HepG2 (cell line): ENCODE measurements at regions not wholly inside any gene's neighbourhood (a gene's known extent, or its start where the extent isn't known, plus 50 kb on each side); places are given as distances from the start of the nearest gene placed in this dataset.

Source experiments
- ATAC-seq: fragments of 200-7000 bp; cut with Tn5 transposase; 3 replicates; pipeline ENCODE4 v1.9.1; 2020; ENCODE audit warnings: mild to moderate bottlenecking, moderate library complexity
- BruUV-seq: library from RNA; stranded (reverse); fragments of 400-500 nt; replicated peaks from 2 replicates; lab custom pipeline; 2021; lab: Mats Ljungman, UMichigan
- CTCF ChIA-PET: fragments of 300-600 bp; formaldehyde crosslinking; extraction: SDS; loops from one replicate; lab custom pipeline; 2021; ENCODE audit warnings: low total read pairs, inconsistent platforms, low intra/inter-chr PET ratio; lab: Yijun Ruan, JAX
- POLR2A ChIA-PET: fragments of 350-600 bp; sonication (Branson Sonifier 250); formaldehyde crosslinking; loops from one replicate; lab custom pipeline; 2020; ENCODE audit warnings: antibody characterized with exemption, inconsistent platforms; lab: Yijun Ruan, JAX
- DNase-seq: peaks from one replicate; pipeline ENCODE4 v3.0.0-alpha.2; 2015; ENCODE audit warnings: low spot score
- FAIRE-seq: peaks from 3 replicates; lab custom pipeline; 2011; peaks lifted over from hg19 to GRCh38; lab: Jason Lieb, UNC
- H2AFZ ChIP-seq: one replicate; pipeline ENCODE4 v1.6.1; 2011; ENCODE audit warnings: low read length, inconsistent platforms
- H3K27ac ChIP-seq: fragments of 300-600 bp; 3 replicates; pipeline ENCODE4 v1.8.0; 2011; ENCODE audit warnings: mixed run types, mild to moderate bottlenecking, mixed read lengths, low read length, inconsistent platforms; ENCODE audit not compliant: insufficient read depth; ENCODE audit errors: extremely low read length
- H3K27me3 ChIP-seq, 2 experiments: fragments of 200-600 bp in 1 of 2; 2 replicates in 1 of 2; 3 replicates in 1 of 2; pipeline versions ENCODE4 v1.6.0 to v1.8.0; 2011; ENCODE audit warnings: low read length in 2 of 2, mild to moderate bottlenecking in 2 of 2, moderate library complexity in 2 of 2, inconsistent platforms in 1 of 2; ENCODE audit not compliant: insufficient read depth in 2 of 2, control insufficient read depth in 1 of 2
- H3K36me3 ChIP-seq, 2 experiments: fragments of 200-600 bp in 1 of 2; replicated peaks in 1 of 2; 2 replicates in 1 of 2; 3 replicates in 1 of 2; pipeline versions ENCODE4 v1.5.1 to v1.8.0; 2011; ENCODE audit warnings: low read length in 2 of 2, inconsistent platforms in 1 of 2; ENCODE audit not compliant: insufficient read depth in 2 of 2, control insufficient read depth in 1 of 2
- H3K4me1 ChIP-seq: 2 replicates; pipeline ENCODE4 v1.5.1; 2012; ENCODE audit warnings: low read length, inconsistent platforms; ENCODE audit not compliant: insufficient read depth
- H3K4me2 ChIP-seq: 2 replicates; pipeline ENCODE4 v1.6.0; 2011; ENCODE audit warnings: low read depth, low read length, inconsistent platforms
- H3K4me3 ChIP-seq, 3 experiments: fragments of 200-600 bp in 1 of 3; sonication (generic), shearing (Covaris generic) in 1 of 3; replicated peaks in 1 of 3; 2 replicates each; pipeline ENCODE4 v1.5.1; 2011 to 2016; ENCODE audit warnings: low read length in 3 of 3, inconsistent platforms in 2 of 3, low read depth in 2 of 3, mild to moderate bottlenecking in 2 of 3, control low read depth in 1 of 3, mixed read lengths in 1 of 3; ENCODE audit not compliant: insufficient read depth in 1 of 3
- H3K79me2 ChIP-seq: one replicate; pipeline ENCODE4 v1.6.1; 2011; ENCODE audit warnings: low read length, inconsistent platforms; ENCODE audit not compliant: insufficient read depth
- H3K9ac ChIP-seq: 2 replicates; pipeline ENCODE4 v1.6.0; 2011; ENCODE audit warnings: mild to moderate bottlenecking, low read depth, low read length, inconsistent platforms; ENCODE audit not compliant: insufficient read depth
- H3K9me3 ChIP-seq: 2 replicates; pipeline ENCODE4 v1.5.1; 2012; ENCODE audit warnings: mild to moderate bottlenecking, low read length
- H4K20me1 ChIP-seq: 2 replicates; pipeline ENCODE4 v1.6.0; 2011; ENCODE audit warnings: inconsistent platforms, mild to moderate bottlenecking, low read length, moderate library complexity; ENCODE audit not compliant: insufficient read depth
- ASH2L ChIP-seq: fragments of 300-600, 200-600 bp; sonication (generic); IDR thresholded peaks from 2 replicates; pipeline ENCODE4 v1.7.0; 2017; ENCODE audit warnings: low read depth, mild to moderate bottlenecking, moderate library complexity, mixed read lengths, low read length; ENCODE audit not compliant: insufficient read length
- DMTF1 ChIP-seq: sonication (generic); formaldehyde crosslinking; IDR thresholded peaks from 2 replicates; pipeline ENCODE4 v1.4.0; 2020; ENCODE audit warnings: mild to moderate bottlenecking, missing genetic modification reagents
- GATA4 ChIP-seq: sonication (generic); IDR thresholded peaks from 2 replicates; pipeline ENCODE4 v1.6.1; 2016; ENCODE audit warnings: antibody characterized with exemption, low read depth, borderline replicate concordance
- GFI1 ChIP-seq: sonication (generic); formaldehyde crosslinking; IDR thresholded peaks from 2 replicates; pipeline ENCODE4 v1.5.0; 2020; ENCODE audit warnings: missing genetic modification reagents, mild to moderate bottlenecking, borderline replicate concordance
- GLI4 ChIP-seq: sonication (generic); formaldehyde crosslinking; IDR thresholded peaks from 2 replicates; pipeline ENCODE4 v1.5.1; 2020; ENCODE audit warnings: missing genetic modification reagents, mild to moderate bottlenecking, moderate library complexity, borderline replicate concordance
- PAXIP1 ChIP-seq: sonication (generic); formaldehyde crosslinking; conservative IDR thresholded peaks from 2 replicates; pipeline ENCODE4 v1.4.0; 2020; ENCODE audit warnings: mild to moderate bottlenecking, missing genetic modification reagents, moderate library complexity
- RFX1 ChIP-seq: fragments of 450-650 bp; IDR thresholded peaks from 2 replicates; pipeline ENCODE4 v1.6.1; 2017
- RORA ChIP-seq: sonication (generic); formaldehyde crosslinking; IDR thresholded peaks from 2 replicates; pipeline ENCODE4 v1.5.0; 2020; ENCODE audit warnings: mild to moderate bottlenecking, missing genetic modification reagents, moderate library complexity
- SRSF9 ChIP-seq: fragments of 200-400 bp; formaldehyde crosslinking; IDR thresholded peaks from 2 replicates; pipeline ENCODE4 v1.6.1; 2018; ENCODE audit warnings: borderline replicate concordance, mild to moderate bottlenecking, low read depth, low read length; ENCODE audit not compliant: insufficient read depth, poor library complexity, severe bottlenecking
- TBX3 ChIP-seq: fragments of 450-650 bp; IDR thresholded peaks from 2 replicates; pipeline ENCODE4 v1.6.1; 2017; ENCODE audit warnings: antibody characterized with exemption, mild to moderate bottlenecking, inconsistent platforms, borderline replicate concordance
- ZBTB34 ChIP-seq: sonication (generic); formaldehyde crosslinking; IDR thresholded peaks from 2 replicates; pipeline ENCODE4 v1.8.0; 2022; ENCODE audit warnings: mild to moderate bottlenecking, missing genetic modification reagents
- ZNF230 ChIP-seq: sonication (generic); formaldehyde crosslinking; IDR thresholded peaks from 2 replicates; pipeline ENCODE4 v1.4.0; 2020; ENCODE audit warnings: mild to moderate bottlenecking, missing genetic modification reagents
- ZNF546 ChIP-seq: sonication (generic); formaldehyde crosslinking; conservative IDR thresholded peaks from 2 replicates; pipeline ENCODE4 v1.8.1; 2023; ENCODE audit warnings: mild to moderate bottlenecking, missing genetic modification reagents
- ZNF550 ChIP-seq: sonication (generic); formaldehyde crosslinking; IDR thresholded peaks from 2 replicates; pipeline ENCODE4 v1.4.0; 2020; ENCODE audit warnings: mild to moderate bottlenecking, missing genetic modification reagents, borderline replicate concordance
- ZNF577 ChIP-seq: sonication (generic); formaldehyde crosslinking; IDR thresholded peaks from 2 replicates; pipeline ENCODE4 v1.4.0; 2020; ENCODE audit warnings: mild to moderate bottlenecking, low read depth, missing genetic modification reagents, borderline replicate concordance
- ZNF652 ChIP-seq: IDR thresholded peaks from 2 replicates; pipeline ENCODE4 v1.6.1; 2016; ENCODE audit warnings: low read depth, borderline replicate concordance
- ZNF75D ChIP-seq: sonication (generic); formaldehyde crosslinking; IDR thresholded peaks from 2 replicates; pipeline ENCODE4 v1.8.1; 2023; ENCODE audit warnings: missing genetic modification reagents, mild to moderate bottlenecking, borderline replicate concordance
- WGBS: methylation state at CpG from one replicate; pipeline ENCODE4 v1.1.6; 2017; ENCODE audit warnings: low lambda C conversion rate; 5-methylcytosine and 5-hydroxymethylcytosine counted together
- in situ Hi-C: cut with HindIII; loops from 2 replicates; pipeline ENCODE4 v1.10.0; 2017; ENCODE audit warnings: low pct_unique_long_range_greater_than_20kb; ENCODE audit not compliant: extremely low pct_ligation_motif_present
- intact Hi-C: fragments of 100-400 bp; cut with micrococcal nuclease; formaldehyde crosslinking; loops from one replicate; pipeline ENCODE4 v1.10.0; 2022; ENCODE audit not compliant: unreplicated experiment

DNA sequence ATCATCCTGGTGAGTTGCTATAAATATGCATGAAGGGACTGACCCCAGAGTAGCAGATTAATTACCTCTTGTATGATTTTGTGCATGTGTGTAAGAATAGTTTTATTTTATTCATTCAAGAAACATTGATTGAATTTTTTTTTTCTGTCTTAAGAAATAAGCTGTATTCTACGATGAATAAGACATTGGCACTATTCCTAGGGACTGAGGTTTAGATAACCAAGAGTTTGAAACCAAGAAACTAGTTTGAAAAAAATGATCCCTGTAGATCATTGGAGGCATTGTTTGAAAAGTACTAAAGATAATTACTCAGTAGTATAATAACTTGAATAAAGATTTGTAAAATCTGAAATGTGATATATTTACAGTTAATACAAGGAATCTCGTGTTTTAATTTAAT lies 1086.9 kb downstream of the PCDH7 start:
- no peak overlapping the region for H3K4me3 ChIP-seq
- H3K9ac ChIP-seq: no peak overlapping the region
- WGBS: 2% methylated on average over 2 of the region's 2 CpGs
- DNase-seq (no peak), ATAC-seq (no peak), FAIRE-seq (no peak)
- no peaks in the 10 kb centered on the region for H3K27me3 ChIP-seq
- intact Hi-C loops: no loop called here
- H4K20me1 ChIP-seq: no peaks in the 10 kb centered on the region
- CTCF ChIA-PET: no interaction called here
- H3K27ac ChIP-seq: no peak overlapping the region
- H3K9me3 ChIP-seq: peaks cover 15% of the 10 kb centered on the region
- no peak overlapping the region for H3K4me2 ChIP-seq
- TF ChIP-seq GFI1 (CRISPR knock-in tag): no peak
- TF ChIP-seq RORA (CRISPR knock-in tag): no peak
- TF ChIP-seq TBX3: no peak
- no peak for TF ChIP-seq GATA4
- TF ChIP-seq ASH2L: no peak
- TF ChIP-seq ZBTB34 (CRISPR knock-in tag): no peak
- TF ChIP-seq RFX1: no peak
- no peak for TF ChIP-seq ZNF75D (CRISPR knock-in tag)
- no peak for TF ChIP-seq SRSF9
- no peak for TF ChIP-seq ZNF230 (CRISPR knock-in tag)
- TF ChIP-seq ZNF577: no peak
- TF ChIP-seq PAXIP1 (CRISPR knock-in tag): no peak
- TF ChIP-seq GLI4 (CRISPR knock-in tag): no peak
- no peak for TF ChIP-seq DMTF1 (CRISPR knock-in tag)
- no peak for TF ChIP-seq ZNF652 (CRISPR knock-in tag)
- no peak for TF ChIP-seq ZNF546 (CRISPR knock-in tag)
- no peak for TF ChIP-seq ZNF550 (CRISPR knock-in tag)
- TF ChIP-seq, all 625 proteins: peak for 0
- Histone ChIP-seq H2AFZ (no peak overlapping the region), H3K36me3 (no peaks in the 10 kb centered on the region), H3K79me2 (no peaks in the 10 kb centered on the region), H3K4me1 (no peaks in the 10 kb centered on the region)
- POLR2A ChIA-PET: no interaction called here
- BruUV-seq: no TSS peak
- in situ Hi-C loops: no loop called here
